Neural crest cell (in vitro differentiated cells): ENCODE measurements at regions not wholly inside any gene's neighbourhood (a gene's known extent, or its start where the extent isn't known, plus 50 kb on each side); places are given as distances from the start of the nearest gene placed in this dataset.

Source experiments
- DNase-seq: peaks from one replicate; pipeline ENCODE4 v3.0.0; 2021; ENCODE audit warnings: low read depth, mixed read lengths, low spot score
- H3K27ac Mint-ChIP-seq: one replicate; pipeline ENCODE4 v1.8.0; 2021; ENCODE audit warnings: mild to moderate bottlenecking, mixed read lengths; ENCODE audit not compliant: unreplicated experiment
- H3K27me3 Mint-ChIP-seq: 2 replicates; pipeline ENCODE4 v1.8.0; 2021; ENCODE audit warnings: low read depth, mild to moderate bottlenecking, mixed read lengths
- H3K36me3 Mint-ChIP-seq: 2 replicates; pipeline ENCODE4 v1.8.0; 2021; ENCODE audit warnings: low read depth, mild to moderate bottlenecking, mixed read lengths
- H3K4me1 Mint-ChIP-seq: 2 replicates; pipeline ENCODE4 v1.8.0; 2021; ENCODE audit warnings: mixed read lengths
- H3K4me3 Mint-ChIP-seq: one replicate; pipeline ENCODE4 v1.8.0; 2021; ENCODE audit warnings: mild to moderate bottlenecking, mixed read lengths
- H3K9me3 Mint-ChIP-seq: 2 replicates; pipeline ENCODE4 v1.8.0; 2021; ENCODE audit warnings: mixed read lengths
- CTCF ChIP-seq: fragments of 200-600 bp; sonication (generic); conservative IDR thresholded peaks from 2 replicates; pipeline ENCODE4 v1.5.0; 2021; ENCODE audit warnings: antibody characterized with exemption, mild to moderate bottlenecking

DNA sequence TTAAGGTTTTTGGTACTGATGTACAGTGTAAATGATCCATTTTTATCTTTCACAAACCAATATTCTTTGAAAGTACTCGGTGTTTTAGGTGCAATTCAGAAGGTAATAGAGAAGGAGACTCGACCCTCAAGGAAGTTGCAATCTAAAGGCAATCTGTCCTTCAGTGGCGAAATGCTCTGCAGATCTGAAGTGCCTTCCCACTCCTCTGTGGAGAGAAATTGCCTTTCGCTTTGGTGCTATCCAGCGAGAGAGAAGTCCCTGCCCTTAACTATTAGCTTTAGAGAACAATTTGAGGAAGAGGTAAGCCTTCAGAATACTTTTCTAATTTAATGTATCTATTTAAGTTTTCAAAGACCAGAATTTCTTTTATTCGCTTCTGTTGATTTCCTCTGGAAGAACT is 371.8 kb upstream of the FANCL start:
- no peaks in the 10 kb centered on the region for H3K4me1 Mint-ChIP-seq
- no peaks in the 10 kb centered on the region for H3K36me3 Mint-ChIP-seq
- H3K27me3 Mint-ChIP-seq = no peaks in the 10 kb centered on the region
- no peak overlapping the region for H3K4me3 Mint-ChIP-seq
- H3K27ac Mint-ChIP-seq = no peak overlapping the region
- H3K9me3 Mint-ChIP-seq = no peaks in the 10 kb centered on the region
- TF ChIP-seq CTCF = no peak
- no peak for DNase-seq

DNA sequence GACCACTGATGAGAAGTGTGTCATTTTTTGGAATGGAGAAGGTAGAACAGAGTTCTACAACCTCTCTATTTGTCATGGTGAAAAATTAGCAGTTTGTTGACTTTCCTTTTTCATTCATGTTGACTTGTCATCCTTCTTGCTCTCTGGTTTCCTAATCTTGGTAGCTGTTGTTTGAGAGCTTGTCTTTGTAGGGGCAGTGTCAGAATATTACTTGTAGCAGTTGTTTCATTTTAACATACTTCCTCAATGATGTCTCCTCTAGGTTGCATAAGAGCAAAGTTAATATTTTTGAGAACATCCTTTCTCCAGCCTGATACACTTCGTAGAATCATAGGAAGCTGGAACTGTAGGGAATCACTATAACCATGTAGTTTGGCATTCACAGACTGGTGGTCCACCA is 368.2 kb upstream of the FANCL start:
- no peak overlapping the region for H3K4me3 Mint-ChIP-seq
- no peak for DNase-seq
- no peak for TF ChIP-seq CTCF
- H3K9me3 Mint-ChIP-seq = no peaks in the 10 kb centered on the region
- no peaks in the 10 kb centered on the region for H3K27me3 Mint-ChIP-seq
- H3K27ac Mint-ChIP-seq = no peak overlapping the region
- peaks cover 6% of the 10 kb centered on the region for H3K4me1 Mint-ChIP-seq
- no peaks in the 10 kb centered on the region for H3K36me3 Mint-ChIP-seq

GRCh38 chr2:58608146-58608545 is 367.0 kb upstream of the FANCL start:
- no peak overlapping the region for H3K4me3 Mint-ChIP-seq
- no peak overlapping the region for H3K27ac Mint-ChIP-seq
- H3K9me3 Mint-ChIP-seq = no peaks in the 10 kb centered on the region
- no peaks in the 10 kb centered on the region for H3K27me3 Mint-ChIP-seq
- H3K4me1 Mint-ChIP-seq = peaks cover 6% of the 10 kb centered on the region
- no peak for DNase-seq
- no peaks in the 10 kb centered on the region for H3K36me3 Mint-ChIP-seq
- no peak for TF ChIP-seq CTCF

GRCh38 chr2:58607448-58607847 is 366.3 kb upstream of the FANCL start:
- Mint-ChIP-seq H3K27ac (no peak overlapping the region), H3K27me3 (no peaks in the 10 kb centered on the region), H3K36me3 (no peaks in the 10 kb centered on the region), H3K9me3 (no peaks in the 10 kb centered on the region), H3K4me1 (peaks cover 6% of the 10 kb centered on the region), H3K4me3 (no peak overlapping the region)
- TF ChIP-seq CTCF = no peak
- DNase-seq = no peak

DNA sequence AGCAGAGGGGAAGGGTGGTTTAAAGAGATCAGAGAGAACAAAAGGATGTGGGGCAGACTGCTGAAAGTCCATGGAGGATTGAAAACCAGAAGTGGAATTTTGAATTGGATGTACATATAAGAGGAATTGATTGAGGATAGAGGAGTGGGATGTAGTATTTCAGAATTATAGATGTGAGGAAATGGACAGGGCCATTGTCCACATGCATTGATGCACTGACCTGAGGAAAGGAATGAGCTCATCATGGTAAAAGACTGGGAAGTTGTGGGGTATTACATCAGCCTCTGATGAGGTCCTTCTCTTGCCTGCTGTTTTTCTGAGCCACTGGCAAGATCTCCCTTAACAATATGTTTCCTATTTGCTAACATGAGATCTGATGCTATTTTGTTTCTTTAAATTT is 365.7 kb upstream of the FANCL start:
- Mint-ChIP-seq H3K36me3 (no peaks in the 10 kb centered on the region), H3K4me3 (no peak overlapping the region), H3K27ac (peak overlapping the region; percentile 53), H3K4me1 (peaks cover 6% of the 10 kb centered on the region), H3K27me3 (no peaks in the 10 kb centered on the region), H3K9me3 (no peaks in the 10 kb centered on the region)
- TF ChIP-seq CTCF = no peak
- no peak for DNase-seq

DNA sequence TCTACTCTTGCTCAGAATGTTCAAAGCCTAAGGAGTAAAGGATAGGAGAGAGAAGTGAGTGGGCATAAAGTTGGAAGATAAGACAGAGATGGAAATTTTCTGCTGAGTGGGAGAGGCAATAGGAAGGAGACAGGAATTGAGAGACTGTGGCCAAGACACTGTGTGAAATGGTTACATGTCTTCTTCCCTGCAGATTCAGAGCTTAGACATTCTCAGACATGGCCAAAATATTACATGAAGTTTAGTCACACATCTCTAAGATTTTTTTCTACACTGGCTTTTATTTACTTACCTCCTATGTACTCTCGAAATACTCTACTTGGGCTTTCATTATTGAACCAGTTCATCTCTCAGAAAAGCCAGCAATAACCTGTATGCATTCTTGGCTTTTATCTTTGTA is 363.0 kb upstream of the FANCL start:
- no peak overlapping the region for H3K4me3 Mint-ChIP-seq
- peaks cover 1% of the 10 kb centered on the region for H3K9me3 Mint-ChIP-seq
- no peaks in the 10 kb centered on the region for H3K36me3 Mint-ChIP-seq
- no peak for TF ChIP-seq CTCF
- peaks cover 6% of the 10 kb centered on the region for H3K4me1 Mint-ChIP-seq
- H3K27me3 Mint-ChIP-seq = no peaks in the 10 kb centered on the region
- H3K27ac Mint-ChIP-seq = no peak overlapping the region
- no peak for DNase-seq
